Testis (tissue), 2 donors: ENCODE measurements at regions not wholly inside any gene's neighbourhood (a gene's known extent, or its start where the extent isn't known, plus 50 kb on each side); places are given as distances from the start of the nearest gene placed in this dataset.

Experiments used
- DNase-seq: peaks from one replicate; pipeline ENCODE4 v3.0.0-alpha.2; 2019
- H3K27ac ChIP-seq, 2 donors: fragments of 200-600 bp; sonication (generic); one replicate each; pipeline ENCODE4 v1.5.1; 2019
- H3K27me3 ChIP-seq: fragments of 200-600 bp; sonication (generic); one replicate; pipeline ENCODE4 v1.5.1; 2019
- H3K36me3 ChIP-seq: fragments of 200-600 bp; sonication (generic); one replicate; pipeline ENCODE4 v1.5.1; 2017; ENCODE audit warnings: low read depth; ENCODE audit errors: missing control alignments
- H3K4me1 ChIP-seq: fragments of 200-600 bp; sonication (generic); one replicate; pipeline ENCODE4 v1.5.1; 2019
- H3K4me3 ChIP-seq, 2 donors: fragments of 200-600 bp; sonication (generic); one replicate each; pipeline ENCODE4 v1.5.1; 2017 to 2019
- H3K9me3 ChIP-seq: fragments of 200-600 bp; sonication (generic); one replicate; pipeline ENCODE4 v1.5.1; 2017
- POLR2A ChIP-seq: fragments of 450-650 bp; IDR thresholded peaks from one replicate; pipeline ENCODE4 v1.6.1; 2017; ENCODE audit warnings: antibody characterized with exemption, mild to moderate bottlenecking, moderate library complexity
- whole genome bisulfite sequencing, 2 donors: methylation state at CpG; one replicate each; pipeline ENCODE4 v1.1.5; 2018; 5-methylcytosine and 5-hydroxymethylcytosine counted together
- intact Hi-C: fragments of 100-400 bp; cut with DNase I; formaldehyde crosslinking; loops from one replicate; pipeline ENCODE4 v1.15.1; 2023; ENCODE audit warnings: low total_unique reads
- TF ChIP-seq, protein P1 (sequence below), 3 experiments: fragments of 450-650 bp in 2 of 3; fragments of 200-600 bp in 1 of 3; sonication (generic) in 1 of 3; IDR thresholded peaks; one replicate each; pipeline ENCODE4 v1.5.1; 2016 to 2019; ENCODE audit warnings: antibody characterized with exemption in 3 of 3, mild to moderate bottlenecking in 2 of 3, moderate library complexity in 1 of 3

DNA sequence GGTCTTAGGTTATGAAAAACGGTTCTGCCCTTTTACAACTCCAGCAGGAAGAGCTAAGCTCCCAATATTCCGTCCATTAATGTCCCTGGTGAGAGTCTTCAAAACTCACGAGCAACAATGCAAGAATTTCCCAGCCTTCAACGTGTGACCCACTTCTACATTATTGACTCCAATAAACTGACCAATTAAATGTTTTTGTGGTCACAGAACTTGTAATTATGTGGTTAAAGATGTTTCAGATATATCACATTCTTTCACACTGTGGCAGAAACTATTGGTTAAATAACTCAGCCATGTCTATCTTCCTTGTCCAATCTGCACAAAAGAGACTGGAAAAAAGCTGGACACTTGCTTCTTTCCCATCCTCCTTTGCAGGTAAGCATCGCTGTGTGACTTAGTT, 286.6 kb upstream of the ADAMTS9 start:
- no peak for DNase-seq
- Histone ChIP-seq H3K9me3 (no peaks in the 10 kb centered on the region), H3K27ac (no peak overlapping the region), H3K4me1 (no peaks in the 10 kb centered on the region), H3K27me3 (no peaks in the 10 kb centered on the region), H3K4me3 (no peak overlapping the region), H3K36me3 (no peaks in the 10 kb centered on the region)
- TF ChIP-seq, protein P1, sequence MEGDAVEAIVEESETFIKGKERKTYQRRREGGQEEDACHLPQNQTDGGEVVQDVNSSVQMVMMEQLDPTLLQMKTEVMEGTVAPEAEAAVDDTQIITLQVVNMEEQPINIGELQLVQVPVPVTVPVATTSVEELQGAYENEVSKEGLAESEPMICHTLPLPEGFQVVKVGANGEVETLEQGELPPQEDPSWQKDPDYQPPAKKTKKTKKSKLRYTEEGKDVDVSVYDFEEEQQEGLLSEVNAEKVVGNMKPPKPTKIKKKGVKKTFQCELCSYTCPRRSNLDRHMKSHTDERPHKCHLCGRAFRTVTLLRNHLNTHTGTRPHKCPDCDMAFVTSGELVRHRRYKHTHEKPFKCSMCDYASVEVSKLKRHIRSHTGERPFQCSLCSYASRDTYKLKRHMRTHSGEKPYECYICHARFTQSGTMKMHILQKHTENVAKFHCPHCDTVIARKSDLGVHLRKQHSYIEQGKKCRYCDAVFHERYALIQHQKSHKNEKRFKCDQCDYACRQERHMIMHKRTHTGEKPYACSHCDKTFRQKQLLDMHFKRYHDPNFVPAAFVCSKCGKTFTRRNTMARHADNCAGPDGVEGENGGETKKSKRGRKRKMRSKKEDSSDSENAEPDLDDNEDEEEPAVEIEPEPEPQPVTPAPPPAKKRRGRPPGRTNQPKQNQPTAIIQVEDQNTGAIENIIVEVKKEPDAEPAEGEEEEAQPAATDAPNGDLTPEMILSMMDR (IDR thresholded peaks at IDR 0.05) = no peak
- no peak for TF ChIP-seq POLR2A
- intact Hi-C loops = no loop called here
- 87 to 89% methylated on average over 5 of the region's 5 CpGs for WGBS, 2 donors

DNA sequence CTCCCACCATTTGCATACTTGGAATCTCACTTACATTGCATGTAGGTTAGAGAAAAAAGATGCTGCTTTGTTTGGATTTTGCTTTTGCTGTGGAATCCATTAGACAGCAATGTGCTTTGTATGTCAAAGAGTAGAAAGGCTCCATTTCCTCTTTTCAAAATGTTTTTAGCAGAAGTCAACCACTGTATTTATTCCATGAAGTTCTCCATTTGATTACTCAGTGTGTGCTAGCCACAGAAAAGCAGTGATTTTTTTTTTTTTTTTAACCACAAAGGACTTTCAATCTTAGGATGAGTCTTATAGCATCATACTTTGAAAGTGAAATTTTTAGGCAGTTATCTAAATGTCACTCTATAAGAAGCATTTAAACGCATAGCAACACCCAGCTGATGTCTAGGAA, 285.0 kb upstream of the ADAMTS9 start:
- intact Hi-C loops = no loop called here
- no peak overlapping the region for H3K27ac ChIP-seq
- no peak for DNase-seq
- no peaks in the 10 kb centered on the region for H3K9me3 ChIP-seq
- no peak overlapping the region for H3K4me3 ChIP-seq
- no peaks in the 10 kb centered on the region for H3K27me3 ChIP-seq
- 71 to 93% methylated on average over 1 of the region's 1 CpG for WGBS, 2 donors
- no peaks in the 10 kb centered on the region for H3K4me1 ChIP-seq
- TF ChIP-seq, protein P1 (IDR thresholded peaks at IDR 0.05) = no peak
- TF ChIP-seq POLR2A = no peak
- no peaks in the 10 kb centered on the region for H3K36me3 ChIP-seq

DNA sequence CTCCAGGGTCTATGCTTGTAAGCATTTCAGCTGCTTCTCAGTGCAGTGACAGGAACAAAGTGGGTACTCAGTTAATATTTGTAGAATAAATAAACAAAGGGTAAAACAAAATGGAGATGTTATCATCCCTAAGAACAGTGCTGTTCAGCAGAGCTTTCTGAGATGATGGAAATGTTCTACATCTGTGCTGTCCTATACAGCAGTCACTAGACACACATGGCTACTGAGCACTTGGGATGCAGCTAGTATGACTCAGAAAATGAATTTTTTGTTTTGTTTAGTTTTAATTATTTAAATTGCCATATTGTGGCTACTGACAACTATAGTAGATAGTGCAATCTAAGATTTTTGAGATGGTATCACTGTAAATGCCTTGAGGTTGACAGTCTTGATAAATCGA, 283.8 kb upstream of the ADAMTS9 start:
- Histone ChIP-seq H3K9me3 (no peaks in the 10 kb centered on the region), H3K36me3 (no peaks in the 10 kb centered on the region), H3K27me3 (no peaks in the 10 kb centered on the region), H3K4me3 (no peak overlapping the region), H3K27ac (no peak overlapping the region), H3K4me1 (no peaks in the 10 kb centered on the region)
- DNase-seq = no peak
- TF ChIP-seq POLR2A = no peak
- TF ChIP-seq, protein P1 (IDR thresholded peaks at IDR 0.05) = no peak
- 84 to 94% methylated on average over 1 of the region's 1 CpG for WGBS, 2 donors
- intact Hi-C loops = no loop called here

DNA sequence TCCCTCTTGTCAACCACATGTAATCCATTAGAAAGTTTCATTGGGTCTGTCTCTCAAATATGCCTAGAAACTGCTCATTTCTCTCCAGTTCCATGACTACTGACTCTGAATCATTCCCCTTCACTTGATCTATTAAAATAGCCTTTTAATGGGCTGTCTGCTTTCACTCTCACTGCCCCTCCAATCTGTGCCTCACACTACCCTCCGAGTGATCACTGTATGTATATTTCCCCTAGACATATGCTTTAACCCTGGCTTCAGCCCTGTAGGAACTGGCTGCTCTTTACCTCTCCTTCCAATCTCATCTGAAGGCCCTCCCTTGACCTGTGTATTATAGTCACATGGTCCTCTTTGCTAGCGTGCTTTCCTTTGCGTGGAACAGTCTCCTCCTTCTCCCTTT, 282.8 kb upstream of the ADAMTS9 start:
- no peak for DNase-seq
- H3K4me1 ChIP-seq = no peaks in the 10 kb centered on the region
- no peaks in the 10 kb centered on the region for H3K36me3 ChIP-seq
- H3K27me3 ChIP-seq = no peaks in the 10 kb centered on the region
- 88 to 97% methylated on average over 3 of the region's 3 CpGs for WGBS, 2 donors
- TF ChIP-seq, protein P1 (IDR thresholded peaks at IDR 0.05) = no peak
- TF ChIP-seq POLR2A = no peak
- H3K4me3 ChIP-seq = no peak overlapping the region
- intact Hi-C loops = no loop called here
- no peak overlapping the region for H3K27ac ChIP-seq
- no peaks in the 10 kb centered on the region for H3K9me3 ChIP-seq

DNA sequence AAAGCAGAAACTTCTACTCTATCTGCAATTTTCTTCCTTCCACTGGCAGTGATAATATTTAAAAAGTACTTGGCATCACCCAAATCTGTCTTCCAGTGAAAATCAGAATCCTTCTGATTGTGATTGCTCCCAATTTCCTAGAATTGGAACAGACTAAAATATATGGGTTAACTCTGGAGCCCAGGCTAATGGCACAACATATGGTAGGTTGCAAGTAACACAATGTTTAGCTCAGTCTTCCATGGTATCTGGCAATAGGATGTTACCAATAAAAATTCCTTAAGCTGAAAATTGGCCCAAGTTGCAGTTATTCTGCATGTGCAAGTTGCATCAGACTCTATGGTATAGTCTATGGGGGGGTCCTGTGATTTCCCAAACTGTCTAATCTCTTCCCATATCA, 273.5 kb upstream of the ADAMTS9 start:
- H3K4me1 ChIP-seq = no peaks in the 10 kb centered on the region
- no peaks in the 10 kb centered on the region for H3K9me3 ChIP-seq
- H3K4me3 ChIP-seq = no peak overlapping the region
- intact Hi-C loops = no loop called here
- DNase-seq = no peak
- no peak for TF ChIP-seq POLR2A
- TF ChIP-seq, protein P1 (IDR thresholded peaks at IDR 0.05) = no peak
- no peaks in the 10 kb centered on the region for H3K27me3 ChIP-seq
- H3K27ac ChIP-seq = no peak overlapping the region
- H3K36me3 ChIP-seq = no peaks in the 10 kb centered on the region
